DMS153 treated with DMSO at 0.1 percent for 48 hours (cell line): ENCODE measurements at regions not wholly inside any gene's neighbourhood (a gene's known extent, or its start where the extent isn't known, plus 50 kb on each side); places are given as distances from the start of the nearest gene placed in this dataset.
A peak's percentile ranks its signal among the peaks of the same experiment; 100 is the strongest.

ENCODE experiments used
- DNase-seq: peaks from one replicate; lab custom pipeline; 2025; ENCODE audit not compliant: unreplicated experiment; lab: John Stamatoyannopoulos, UW

- DNase-seq = no peak
Observed at GRCh38 chr3:193954752-193955151, 181.2 kb upstream of the HES1 start.

GRCh38 chr3:193955719-193956118 lies 180.2 kb upstream of the HES1 start:
- DNase-seq = no peak

- DNase-seq = no peak
Observed at GRCh38 chr3:193959861-193960260, 176.1 kb upstream of the HES1 start.

GRCh38 chr3:193960487-193961274 lies 175.3 kb upstream of the HES1 start:
- peak; percentile 87 for DNase-seq

GRCh38 chr3:193962986-193963685 lies 172.8 kb upstream of the HES1 start:
- DNase-seq = no peak

- DNase-seq = no peak
Observed at GRCh38 chr3:193963808-193964516, 172.0 kb upstream of the HES1 start.

GRCh38 chr3:193964517-193964880 lies 171.4 kb upstream of the HES1 start:
- no peak for DNase-seq

GRCh38 chr3:193968380-193968974 lies 167.5 kb upstream of the HES1 start:
- no peak for DNase-seq

- peak; percentile 15 for DNase-seq
Observed at GRCh38 chr3:193970131-193970772, 165.7 kb upstream of the HES1 start.

GRCh38 chr3:193970773-193971206 lies 165.2 kb upstream of the HES1 start:
- no peak for DNase-seq

GRCh38 chr3:193971261-193971751 lies 164.6 kb upstream of the HES1 start:
- DNase-seq = no peak

GRCh38 chr3:193971966-193972365 lies 164.0 kb upstream of the HES1 start:
- no peak for DNase-seq

GRCh38 chr3:193972832-193973231 lies 163.1 kb upstream of the HES1 start:
- no peak for DNase-seq

GRCh38 chr3:193974191-193974652 lies 161.7 kb upstream of the HES1 start:
- DNase-seq = no peak

GRCh38 chr3:193974671-193975535 lies 161.0 kb upstream of the HES1 start:
- DNase-seq = peak; percentile 30

- DNase-seq = no peak
Observed at GRCh38 chr3:193977622-193978021, 158.3 kb upstream of the HES1 start.

- DNase-seq = no peak
Observed at GRCh38 chr3:193978030-193978429, 157.9 kb upstream of the HES1 start.

GRCh38 chr3:193978486-193978885 lies 157.5 kb upstream of the HES1 start:
- no peak for DNase-seq

- no peak for DNase-seq
Observed at GRCh38 chr3:193980326-193980725, 155.6 kb upstream of the HES1 start.

GRCh38 chr3:193980905-193981304 lies 155.0 kb upstream of the HES1 start:
- no peak for DNase-seq
